GM23248 (cell line): ENCODE measurements at regions not wholly inside any gene's neighbourhood (a gene's known extent, or its start where the extent isn't known, plus 50 kb on each side); places are given as distances from the start of the nearest gene placed in this dataset.
"Not testable (repeated sequence)": the region's sequence is repeated elsewhere in the genome, so short reads cannot be mapped to it uniquely, and the experiment has no call there.

Source experiments
- DNase-seq: peaks from one replicate; pipeline ENCODE4 v3.0.0-alpha.2; 2015
- H2AFZ ChIP-seq: fragments of 200-600 bp; sonication (generic); 2 replicates; pipeline ENCODE4 v1.6.1; 2016; ENCODE audit warnings: antibody characterized with exemption
- H3F3A ChIP-seq: fragments of 200-600 bp; sonication (generic); 2 replicates; pipeline ENCODE4 v1.6.1; 2016; ENCODE audit warnings: mild to moderate bottlenecking, antibody characterized with exemption, mixed run types; ENCODE audit not compliant: insufficient read depth
- H3K27ac ChIP-seq: fragments of 200-600 bp; sonication (generic); 2 replicates; pipeline ENCODE4 v1.5.1; 2016; ENCODE audit warnings: mild to moderate bottlenecking
- H3K27me3 ChIP-seq: fragments of 200-600 bp; sonication (generic); replicated peaks from 2 replicates; pipeline ENCODE4 v1.6.1; 2016; ENCODE audit warnings: mild to moderate bottlenecking; ENCODE audit not compliant: insufficient read depth
- H3K36me3 ChIP-seq: fragments of 200-600 bp; sonication (generic); 2 replicates; pipeline ENCODE4 v1.6.1; 2016; ENCODE audit warnings: low read depth, mild to moderate bottlenecking
- H3K4me1 ChIP-seq: fragments of 200-600 bp; sonication (generic); 2 replicates; pipeline ENCODE4 v1.6.1; 2016; ENCODE audit warnings: mild to moderate bottlenecking; ENCODE audit not compliant: insufficient read depth
- H3K4me2 ChIP-seq: fragments of 200-600 bp; sonication (generic); one replicate; pipeline ENCODE4 v1.6.1; 2016; ENCODE audit warnings: mild to moderate bottlenecking; ENCODE audit not compliant: unreplicated experiment
- H3K4me3 ChIP-seq: fragments of 200-600 bp; sonication (generic); 2 replicates; pipeline ENCODE4 v1.5.1; 2016; ENCODE audit warnings: mild to moderate bottlenecking
- H3K79me2 ChIP-seq: fragments of 200-600 bp; sonication (generic); 2 replicates; pipeline ENCODE4 v1.6.1; 2016; ENCODE audit warnings: mild to moderate bottlenecking; ENCODE audit not compliant: insufficient read depth
- H3K9ac ChIP-seq: fragments of 200-600 bp; sonication (generic); 2 replicates; pipeline ENCODE4 v1.6.1; 2016; ENCODE audit warnings: mild to moderate bottlenecking
- H3K9me2 ChIP-seq: fragments of 200-600 bp; sonication (generic); 2 replicates; pipeline ENCODE4 v1.6.1; 2016; ENCODE audit warnings: mixed run types, mild to moderate bottlenecking, moderate library complexity; ENCODE audit not compliant: insufficient read depth
- H3K9me3 ChIP-seq: fragments of 200-600 bp; sonication (generic); one replicate; pipeline ENCODE4 v1.6.1; 2017; ENCODE audit warnings: low read depth
- H4K20me1 ChIP-seq: fragments of 200-600 bp; sonication (generic); 2 replicates; pipeline ENCODE4 v1.6.0; 2016; ENCODE audit not compliant: insufficient read depth
- EZH2 ChIP-seq: fragments of 200-600 bp; sonication (generic); IDR thresholded peaks from 2 replicates; pipeline ENCODE4 v1.6.1; 2018; ENCODE audit warnings: antibody characterized with exemption, mild to moderate bottlenecking; ENCODE audit not compliant: insufficient read depth, poor library complexity, severe bottlenecking
- EZH2phosphoT487 ChIP-seq: fragments of 200-600 bp; sonication (generic); IDR thresholded peaks from 2 replicates; pipeline ENCODE4 v1.6.1; 2018; ENCODE audit warnings: antibody characterized with exemption, moderate library complexity, mild to moderate bottlenecking, low read depth; ENCODE audit not compliant: insufficient read depth
- WGBS, 2 experiments: methylation state at CpG; one replicate each; pipeline ENCODE4 v1.1.6; 2015 to 2017; ENCODE audit warnings: low lambda C conversion rate in 2 of 2, low coverage in 1 of 2; ENCODE audit errors: missing lambda C conversion rate in 2 of 2; 5-methylcytosine and 5-hydroxymethylcytosine counted together
- in situ Hi-C: fragments of 300-500 bp; cut with MboI; formaldehyde crosslinking; loops from 2 replicates; pipeline ENCODE4 v1.15.0; 2020

DNA sequence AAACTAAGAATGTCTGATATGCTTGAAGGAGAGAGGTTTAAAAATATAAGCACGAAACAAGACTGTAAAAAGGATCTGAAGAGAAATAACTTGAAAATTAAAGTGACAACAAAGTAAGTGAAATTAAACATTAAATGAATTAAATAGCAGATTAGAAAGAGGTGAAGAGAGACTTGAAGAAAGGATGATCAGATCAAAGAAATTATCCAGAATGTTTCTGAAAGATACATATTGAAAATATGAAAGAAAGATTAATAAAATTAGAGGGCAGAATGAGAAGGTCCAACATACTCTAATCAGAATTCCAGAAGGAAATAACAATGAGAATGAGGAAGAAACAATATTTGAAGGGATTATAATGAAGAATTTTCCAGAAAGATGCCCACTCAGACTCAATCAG is 151.1 kb downstream of the FAM76B start:
- H3K79me2 ChIP-seq, result no peaks in the 10 kb centered on the region
- no peak overlapping the region for H3K4me3 ChIP-seq
- H3K9me3 ChIP-seq, result no peaks in the 10 kb centered on the region
- DNase-seq, result no peak
- 54 to 75% methylated on average over 1 of the region's 1 CpG for WGBS, 2 experiments
- no peaks in the 10 kb centered on the region for H4K20me1 ChIP-seq
- no peak overlapping the region for H3K9ac ChIP-seq
- no peaks in the 10 kb centered on the region for H3K36me3 ChIP-seq
- in situ Hi-C loops, result no loop called here
- no peak overlapping the region for H3K27ac ChIP-seq
- no peaks in the 10 kb centered on the region for H3K4me1 ChIP-seq
- no peaks in the 10 kb centered on the region for H3F3A ChIP-seq
- H3K4me2 ChIP-seq, result no peak overlapping the region
- H3K9me2 ChIP-seq, result no peaks in the 10 kb centered on the region
- TF ChIP-seq EZH2phosphoT487, result no peak
- TF ChIP-seq EZH2, result no peak
- H3K27me3 ChIP-seq, result no peaks in the 10 kb centered on the region
- H2AFZ ChIP-seq, result no peak overlapping the region

DNA sequence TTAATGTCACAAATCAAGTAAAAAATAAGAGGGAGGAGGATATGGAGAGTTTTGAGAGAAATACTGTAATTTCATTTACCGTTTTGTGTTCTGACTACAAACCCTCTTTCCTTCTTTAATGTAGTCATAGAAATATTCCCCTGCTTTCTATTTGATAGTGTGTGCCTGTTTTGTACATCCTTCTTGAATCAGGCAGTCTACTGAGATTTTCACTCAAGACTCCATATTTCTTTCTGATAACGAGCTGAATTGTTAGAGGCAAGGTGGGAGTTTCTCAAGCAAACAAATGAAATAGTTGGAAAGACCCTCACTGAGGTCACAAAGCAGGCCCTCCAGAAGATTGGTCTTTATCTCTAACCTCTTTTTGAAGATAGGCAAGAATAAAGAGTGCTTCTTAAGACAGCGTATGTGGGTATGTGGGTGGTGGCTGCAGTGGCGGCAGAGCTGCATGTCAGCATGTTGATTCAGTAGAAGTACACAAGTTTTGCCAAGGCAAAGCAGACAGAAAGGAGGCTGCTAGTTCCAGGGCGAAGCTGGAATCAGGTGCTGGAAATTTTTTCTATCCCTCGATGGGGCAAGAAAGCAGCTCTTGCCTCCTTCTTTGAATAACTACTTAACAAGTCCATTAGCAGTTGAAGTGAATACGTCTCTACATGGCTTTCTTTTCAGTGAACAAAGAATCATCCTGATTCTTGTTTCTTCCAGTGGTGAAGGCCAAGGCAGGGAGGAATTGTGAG is 164.2 kb downstream of the FAM76B start:
- Histone ChIP-seq H3K9ac (no peak overlapping the region), H3K27me3 (no peaks in the 10 kb centered on the region), H3F3A (no peaks in the 10 kb centered on the region), H3K4me1 (no peaks in the 10 kb centered on the region), H3K36me3 (no peaks in the 10 kb centered on the region), H3K27ac (no peak overlapping the region), H4K20me1 (no peaks in the 10 kb centered on the region), H3K79me2 (no peaks in the 10 kb centered on the region), H3K9me3 (no peaks in the 10 kb centered on the region), H3K4me2 (no peak overlapping the region), H3K9me2 (no peaks in the 10 kb centered on the region), H3K4me3 (no peak overlapping the region), H2AFZ (peak overlapping the region; percentile 27; the same call in 1 of the 2 replicates)
- TF ChIP-seq EZH2phosphoT487 (no peak), EZH2 (no peak)
- in situ Hi-C loops, result no loop called here
- DNase-seq, result peak; percentile 4
- 59 to 65% methylated on average over 7 of the region's 7 CpGs for WGBS, 2 experiments

DNA sequence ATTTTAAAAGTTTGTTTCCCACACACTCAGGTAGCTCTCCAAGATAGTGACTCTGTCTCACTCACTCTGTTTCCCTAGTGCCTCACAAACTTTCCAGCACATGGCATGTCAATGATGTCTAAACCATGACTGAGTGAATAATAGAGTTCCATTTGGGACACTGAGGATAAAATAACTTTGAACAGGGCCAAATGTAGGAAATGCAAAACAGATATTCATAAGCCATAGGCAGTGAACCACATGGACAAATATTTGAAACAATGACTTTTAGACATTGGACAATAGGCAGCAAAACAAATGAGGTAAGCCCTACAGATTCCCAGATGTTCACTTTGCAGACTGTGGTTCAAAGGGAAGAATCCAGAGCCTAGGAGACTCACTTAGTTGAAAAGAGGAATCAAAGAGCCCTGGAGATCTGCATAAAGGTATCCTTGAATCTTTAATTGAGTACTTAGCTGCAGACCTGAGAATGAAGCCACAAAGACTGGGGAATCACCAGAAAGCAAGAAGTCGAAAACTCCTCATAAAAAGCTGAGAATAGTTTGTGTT is 173.3 kb downstream of the FAM76B start:
- no peaks in the 10 kb centered on the region for H3K79me2 ChIP-seq
- no peak overlapping the region for H2AFZ ChIP-seq
- H3K9ac ChIP-seq, result no peak overlapping the region
- 87 to 88% methylated on average over 1 of the region's 1 CpG for WGBS, 2 experiments
- no peaks in the 10 kb centered on the region; the same call in 1 of the 2 replicates for H3K4me1 ChIP-seq
- H3K36me3 ChIP-seq, result no peaks in the 10 kb centered on the region
- no peak for DNase-seq
- no peaks in the 10 kb centered on the region for H3K9me2 ChIP-seq
- no peak overlapping the region for H3K4me3 ChIP-seq
- H3K4me2 ChIP-seq, result no peak overlapping the region
- no peaks in the 10 kb centered on the region for H3K27me3 ChIP-seq
- TF ChIP-seq EZH2phosphoT487, result no peak
- TF ChIP-seq EZH2, result no peak
- in situ Hi-C loops, result no loop called here
- no peaks in the 10 kb centered on the region for H3K9me3 ChIP-seq
- H3K27ac ChIP-seq, result no peak overlapping the region
- H4K20me1 ChIP-seq, result no peaks in the 10 kb centered on the region
- H3F3A ChIP-seq, result no peaks in the 10 kb centered on the region

DNA sequence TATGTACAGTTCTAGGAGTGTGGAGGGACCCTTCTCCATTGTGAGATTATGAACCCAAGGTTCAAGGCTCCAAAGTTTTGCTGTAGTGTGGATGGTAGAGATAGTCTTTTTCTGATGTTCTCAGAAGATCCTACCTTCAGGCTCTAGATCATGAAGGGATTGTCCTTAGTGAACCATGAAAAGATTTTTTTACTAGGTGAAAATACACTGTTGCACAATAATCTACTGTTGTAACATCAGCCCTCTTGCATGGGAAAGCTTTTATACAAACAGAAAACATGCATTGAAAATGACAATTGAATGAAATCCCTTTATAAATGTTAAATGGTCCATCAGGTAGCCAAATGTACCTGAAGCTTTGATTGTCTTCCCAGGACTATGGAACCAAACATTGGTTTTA is 177.8 kb downstream of the FAM76B start:
- in situ Hi-C loops, result no loop called here
- Histone ChIP-seq H3K9ac (no peak overlapping the region), H3K4me2 (no peak overlapping the region), H3K4me3 (no peak overlapping the region), H2AFZ (no peak overlapping the region), H3K4me1 (no peaks in the 10 kb centered on the region; the same call in 1 of the 2 replicates), H3F3A (no peaks in the 10 kb centered on the region), H3K79me2 (no peaks in the 10 kb centered on the region), H3K9me2 (no peaks in the 10 kb centered on the region), H3K9me3 (no peaks in the 10 kb centered on the region), H4K20me1 (no peaks in the 10 kb centered on the region), H3K27ac (no peak overlapping the region), H3K27me3 (no peaks in the 10 kb centered on the region), H3K36me3 (no peaks in the 10 kb centered on the region)
- no peak for DNase-seq
- no peak for TF ChIP-seq EZH2phosphoT487

DNA sequence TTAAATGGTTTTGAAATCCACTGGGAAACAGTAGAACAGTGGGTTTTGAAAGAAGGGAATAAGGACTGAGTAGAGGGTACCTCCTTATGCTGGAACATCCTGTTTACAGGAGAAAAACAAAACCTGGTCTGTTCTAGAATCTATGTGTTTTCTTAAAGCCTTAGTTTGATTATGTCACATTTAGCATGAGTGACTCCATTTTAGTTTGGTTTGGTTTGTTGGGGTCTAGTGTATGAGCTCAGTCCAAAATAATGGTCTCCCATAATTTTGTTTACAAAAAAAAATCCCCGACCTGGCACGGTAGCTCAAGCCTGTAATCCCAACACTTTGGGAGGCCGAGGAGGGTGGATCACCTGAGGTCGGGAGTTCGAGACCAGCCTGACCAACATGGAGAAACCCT is 179.4 kb downstream of the FAM76B start:
- in situ Hi-C loops, H3K9ac ChIP-seq, H3K27me3 ChIP-seq, H3F3A ChIP-seq, H3K4me3 ChIP-seq, H3K27ac ChIP-seq, H3K79me2 ChIP-seq, H2AFZ ChIP-seq, H3K9me2 ChIP-seq, H3K36me3 ChIP-seq, H3K4me2 ChIP-seq, DNase-seq, H3K9me3 ChIP-seq, H3K4me1 ChIP-seq, H4K20me1 ChIP-seq: not testable (repeated sequence)
- 89 to 93% methylated on average over 5 of the region's 5 CpGs for WGBS, 2 experiments
